Transverse colon (tissue), 3 donors: ENCODE measurements at regions not wholly inside any gene's neighbourhood (a gene's known extent, or its start where the extent isn't known, plus 50 kb on each side); places are given as distances from the start of the nearest gene placed in this dataset.

Source experiments
- EP300 ChIP-seq: sonication (generic); formaldehyde crosslinking; IDR thresholded peaks from one replicate; pipeline ENCODE4 v1.6.1; 2017; ENCODE audit warnings: antibody characterized with exemption, low read depth
- POLR2A ChIP-seq: fragments of 450-650 bp; IDR thresholded peaks from one replicate; pipeline ENCODE4 v1.6.1; 2016; ENCODE audit warnings: antibody characterized with exemption, mild to moderate bottlenecking, moderate library complexity
- TF ChIP-seq, protein P1 (sequence below), 5 experiments: fragments of 200-600 bp in 3 of 5; fragments of 450-650 bp in 2 of 5; sonication (generic) in 3 of 5; IDR thresholded peaks; 1 replicate in 2 of 5; 2 replicates in 3 of 5; pipeline ENCODE4 v1.5.1; 2016 to 2017; ENCODE audit warnings: antibody characterized with exemption in 5 of 5, inconsistent platforms in 3 of 5, mild to moderate bottlenecking in 2 of 5, moderate library complexity in 1 of 5

DNA sequence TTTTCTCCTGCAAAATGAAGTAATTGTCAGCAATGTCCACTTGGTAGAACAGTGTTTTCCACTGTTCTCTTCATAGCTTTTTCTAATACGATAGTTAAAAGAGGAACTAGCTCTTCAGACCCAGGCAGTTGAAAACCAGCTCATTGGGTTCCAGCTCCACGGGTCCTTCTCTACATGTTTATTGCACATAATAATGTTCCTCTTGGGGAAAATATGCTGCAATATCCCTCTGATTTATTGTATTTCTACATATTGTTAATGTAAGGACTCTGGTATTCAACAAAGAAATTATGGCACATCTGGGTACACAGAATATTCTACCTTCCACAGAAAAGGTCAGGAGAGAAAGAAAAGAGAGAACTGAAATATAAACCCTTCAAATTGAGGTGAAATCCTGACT lies 473.4 kb downstream of the TRIML1 start:
- TF ChIP-seq, protein P1, sequence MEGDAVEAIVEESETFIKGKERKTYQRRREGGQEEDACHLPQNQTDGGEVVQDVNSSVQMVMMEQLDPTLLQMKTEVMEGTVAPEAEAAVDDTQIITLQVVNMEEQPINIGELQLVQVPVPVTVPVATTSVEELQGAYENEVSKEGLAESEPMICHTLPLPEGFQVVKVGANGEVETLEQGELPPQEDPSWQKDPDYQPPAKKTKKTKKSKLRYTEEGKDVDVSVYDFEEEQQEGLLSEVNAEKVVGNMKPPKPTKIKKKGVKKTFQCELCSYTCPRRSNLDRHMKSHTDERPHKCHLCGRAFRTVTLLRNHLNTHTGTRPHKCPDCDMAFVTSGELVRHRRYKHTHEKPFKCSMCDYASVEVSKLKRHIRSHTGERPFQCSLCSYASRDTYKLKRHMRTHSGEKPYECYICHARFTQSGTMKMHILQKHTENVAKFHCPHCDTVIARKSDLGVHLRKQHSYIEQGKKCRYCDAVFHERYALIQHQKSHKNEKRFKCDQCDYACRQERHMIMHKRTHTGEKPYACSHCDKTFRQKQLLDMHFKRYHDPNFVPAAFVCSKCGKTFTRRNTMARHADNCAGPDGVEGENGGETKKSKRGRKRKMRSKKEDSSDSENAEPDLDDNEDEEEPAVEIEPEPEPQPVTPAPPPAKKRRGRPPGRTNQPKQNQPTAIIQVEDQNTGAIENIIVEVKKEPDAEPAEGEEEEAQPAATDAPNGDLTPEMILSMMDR (IDR thresholded peaks at IDR 0.05): no peak
- no peak for TF ChIP-seq EP300
- TF ChIP-seq POLR2A: no peak
